GM23338 (cell line): ENCODE measurements at regions not wholly inside any gene's neighbourhood (a gene's known extent, or its start where the extent isn't known, plus 50 kb on each side); places are given as distances from the start of the nearest gene placed in this dataset.

Source experiments
- ATAC-seq: fragments of 200-7000 bp; cut with Tn5 transposase; 3 replicates; pipeline ENCODE4 v1.9.1; 2020
- DNase-seq: peaks from one replicate; pipeline ENCODE4 v3.0.0-alpha.2; 2015; ENCODE audit warnings: low spot score
- H2AFZ ChIP-seq: fragments of 200-600 bp; sonication (generic); 2 replicates; pipeline ENCODE4 v1.8.0; 2016; ENCODE audit warnings: antibody characterized with exemption, mild to moderate bottlenecking, moderate library complexity
- H3F3A ChIP-seq: fragments of 200-600 bp; sonication (generic); replicated peaks from 2 replicates; pipeline ENCODE4 v1.8.0; 2017; ENCODE audit warnings: antibody characterized with exemption, mixed run types, low read depth
- H3K27ac ChIP-seq: fragments of 200-600 bp; sonication (generic); 2 replicates; pipeline ENCODE4 v1.6.1; 2016; ENCODE audit warnings: low read depth
- H3K27me3 ChIP-seq: fragments of 200-600 bp; sonication (generic); 2 replicates; pipeline ENCODE4 v1.8.0; 2016; ENCODE audit warnings: mild to moderate bottlenecking, mixed run types, moderate library complexity; ENCODE audit not compliant: insufficient read depth
- H3K36me3 ChIP-seq: fragments of 200-600 bp; sonication (generic); 2 replicates; pipeline ENCODE4 v1.8.0; 2016; ENCODE audit warnings: mild to moderate bottlenecking; ENCODE audit not compliant: insufficient read depth
- H3K4me1 ChIP-seq: fragments of 200-600 bp; sonication (generic); 2 replicates; pipeline ENCODE4 v1.8.0; 2016; ENCODE audit warnings: mild to moderate bottlenecking, moderate library complexity; ENCODE audit not compliant: insufficient read depth
- H3K4me2 ChIP-seq: fragments of 200-600 bp; sonication (generic); 2 replicates; pipeline ENCODE4 v1.7.1; 2017; ENCODE audit warnings: mixed run types
- H3K4me3 ChIP-seq: fragments of 200-600 bp; sonication (generic); 2 replicates; pipeline ENCODE4 v1.6.1; 2016; ENCODE audit warnings: mixed run types
- H3K79me2 ChIP-seq: fragments of 200-600 bp; sonication (generic); replicated peaks from 2 replicates; pipeline ENCODE4 v1.8.0; 2017; ENCODE audit warnings: mild to moderate bottlenecking; ENCODE audit not compliant: insufficient read depth
- H3K9me2 ChIP-seq: fragments of 200-600 bp; sonication (generic); 2 replicates; pipeline ENCODE4 v1.8.0; 2017; ENCODE audit not compliant: insufficient read depth
- H4K20me1 ChIP-seq: fragments of 200-600 bp; sonication (generic); replicated peaks from 2 replicates; pipeline ENCODE4 v1.8.0; 2017; ENCODE audit warnings: mild to moderate bottlenecking; ENCODE audit not compliant: insufficient read depth
- H3K27ac Mint-ChIP-seq: 2 replicates; pipeline ENCODE4 v1.8.0; 2020; ENCODE audit warnings: inconsistent platforms, mild to moderate bottlenecking, moderate library complexity, mixed read lengths
- H3K27me3 Mint-ChIP-seq: 3 replicates; pipeline ENCODE4 v1.8.0; 2022; ENCODE audit warnings: low read depth, mild to moderate bottlenecking, moderate library complexity, mixed read lengths, inconsistent platforms; ENCODE audit not compliant: insufficient read depth, poor library complexity
- H3K36me3 Mint-ChIP-seq: 3 replicates; pipeline ENCODE4 v1.8.0; 2021; ENCODE audit warnings: low read depth, mild to moderate bottlenecking, inconsistent platforms, moderate library complexity, mixed read lengths
- H3K4me1 Mint-ChIP-seq: 3 replicates; pipeline ENCODE4 v1.8.0; 2020; ENCODE audit warnings: mild to moderate bottlenecking, inconsistent platforms, mixed read lengths
- H3K4me3 Mint-ChIP-seq: 3 replicates; pipeline ENCODE4 v1.8.0; 2021; ENCODE audit warnings: moderate library complexity, mild to moderate bottlenecking, inconsistent platforms, mixed read lengths
- H3K9me3 Mint-ChIP-seq: 3 replicates; pipeline ENCODE4 v1.8.0; 2020; ENCODE audit warnings: moderate library complexity, mild to moderate bottlenecking, inconsistent platforms, mixed read lengths
- CTCF ChIP-seq, 2 experiments: fragments of 200-600 bp in 1 of 2; sonication (generic) in 1 of 2; conservative IDR thresholded peaks; 2 replicates each; pipeline versions ENCODE4 v1.5.1 to v1.6.1; 2016 to 2017; ENCODE audit warnings: antibody characterized with exemption in 2 of 2, low read depth in 2 of 2, mild to moderate bottlenecking in 2 of 2, moderate library complexity in 1 of 2
- EZH2phosphoT487 ChIP-seq: fragments of 200-600 bp; sonication (generic); IDR thresholded peaks from one replicate; pipeline ENCODE4 v1.8.1; 2018; ENCODE audit warnings: antibody characterized with exemption; ENCODE audit not compliant: unreplicated experiment
- JUNB ChIP-seq: IDR thresholded peaks from one replicate; pipeline ENCODE4 v1.6.1; 2016; ENCODE audit warnings: antibody characterized with exemption; ENCODE audit not compliant: unreplicated experiment
- NANOG ChIP-seq: IDR thresholded peaks from 2 replicates; pipeline ENCODE4 v1.6.1; 2016; ENCODE audit warnings: antibody characterized with exemption, borderline replicate concordance
- POLR2AphosphoS5 ChIP-seq: IDR thresholded peaks from 2 replicates; pipeline ENCODE4 v1.6.1; 2016; ENCODE audit warnings: antibody characterized with exemption, low read depth
- ZNF114 ChIP-seq: fragments of 250-450 bp; sonication (Bioruptor Pico); IDR thresholded peaks from 2 replicates; pipeline ENCODE4 v1.5.0; 2020; ENCODE audit warnings: mild to moderate bottlenecking, moderate library complexity
- ZNF331 ChIP-seq: fragments of 250-450 bp; sonication (Bioruptor Pico); IDR thresholded peaks from 2 replicates; pipeline ENCODE4 v1.5.0; 2020; ENCODE audit warnings: low read depth, mild to moderate bottlenecking, moderate library complexity
- TF ChIP-seq, protein P1 (sequence below): fragments of 250-450 bp; sonication (Bioruptor Pico); IDR thresholded peaks from 2 replicates; pipeline ENCODE4 v1.5.0; 2020; ENCODE audit warnings: mild to moderate bottlenecking, moderate library complexity
- TF ChIP-seq, protein P2 (sequence below): IDR thresholded peaks from 2 replicates; pipeline ENCODE4 v1.6.1; 2016; ENCODE audit warnings: antibody characterized with exemption

- H3K27ac ChIP-seq: no peak overlapping the region
- H4K20me1 ChIP-seq: no peaks in the 10 kb centered on the region
- H3K27ac Mint-ChIP-seq: no peak overlapping the region
- no peaks in the 10 kb centered on the region for H3K79me2 ChIP-seq
- no peak overlapping the region for H3K4me2 ChIP-seq
- H3K27me3 ChIP-seq: no peaks in the 10 kb centered on the region
- no peaks in the 10 kb centered on the region for H3K27me3 Mint-ChIP-seq
- no peaks in the 10 kb centered on the region for H3K9me3 Mint-ChIP-seq
- no peaks in the 10 kb centered on the region for H3K4me1 Mint-ChIP-seq
- H3K9me2 ChIP-seq: no peaks in the 10 kb centered on the region
- DNase-seq: no peak
- no peaks in the 10 kb centered on the region for H3K36me3 ChIP-seq
- H3K4me3 Mint-ChIP-seq: no peak overlapping the region
- H3K4me1 ChIP-seq: no peaks in the 10 kb centered on the region
- H3K4me3 ChIP-seq: no peak overlapping the region
- H2AFZ ChIP-seq: no peak overlapping the region
- no peaks in the 10 kb centered on the region for H3K36me3 Mint-ChIP-seq
- TF ChIP-seq EZH2phosphoT487 (no peak), POLR2AphosphoS5 (no peak), JUNB (no peak), CTCF (conservative IDR thresholded peaks at IDR 0.05; ENCODE audit: low read depth in 2 of 2) (no peak), ZNF114 (no peak), ZNF331 (CRISPR knock-in tag) (no peak), NANOG (no peak)
- TF ChIP-seq, protein P1, sequence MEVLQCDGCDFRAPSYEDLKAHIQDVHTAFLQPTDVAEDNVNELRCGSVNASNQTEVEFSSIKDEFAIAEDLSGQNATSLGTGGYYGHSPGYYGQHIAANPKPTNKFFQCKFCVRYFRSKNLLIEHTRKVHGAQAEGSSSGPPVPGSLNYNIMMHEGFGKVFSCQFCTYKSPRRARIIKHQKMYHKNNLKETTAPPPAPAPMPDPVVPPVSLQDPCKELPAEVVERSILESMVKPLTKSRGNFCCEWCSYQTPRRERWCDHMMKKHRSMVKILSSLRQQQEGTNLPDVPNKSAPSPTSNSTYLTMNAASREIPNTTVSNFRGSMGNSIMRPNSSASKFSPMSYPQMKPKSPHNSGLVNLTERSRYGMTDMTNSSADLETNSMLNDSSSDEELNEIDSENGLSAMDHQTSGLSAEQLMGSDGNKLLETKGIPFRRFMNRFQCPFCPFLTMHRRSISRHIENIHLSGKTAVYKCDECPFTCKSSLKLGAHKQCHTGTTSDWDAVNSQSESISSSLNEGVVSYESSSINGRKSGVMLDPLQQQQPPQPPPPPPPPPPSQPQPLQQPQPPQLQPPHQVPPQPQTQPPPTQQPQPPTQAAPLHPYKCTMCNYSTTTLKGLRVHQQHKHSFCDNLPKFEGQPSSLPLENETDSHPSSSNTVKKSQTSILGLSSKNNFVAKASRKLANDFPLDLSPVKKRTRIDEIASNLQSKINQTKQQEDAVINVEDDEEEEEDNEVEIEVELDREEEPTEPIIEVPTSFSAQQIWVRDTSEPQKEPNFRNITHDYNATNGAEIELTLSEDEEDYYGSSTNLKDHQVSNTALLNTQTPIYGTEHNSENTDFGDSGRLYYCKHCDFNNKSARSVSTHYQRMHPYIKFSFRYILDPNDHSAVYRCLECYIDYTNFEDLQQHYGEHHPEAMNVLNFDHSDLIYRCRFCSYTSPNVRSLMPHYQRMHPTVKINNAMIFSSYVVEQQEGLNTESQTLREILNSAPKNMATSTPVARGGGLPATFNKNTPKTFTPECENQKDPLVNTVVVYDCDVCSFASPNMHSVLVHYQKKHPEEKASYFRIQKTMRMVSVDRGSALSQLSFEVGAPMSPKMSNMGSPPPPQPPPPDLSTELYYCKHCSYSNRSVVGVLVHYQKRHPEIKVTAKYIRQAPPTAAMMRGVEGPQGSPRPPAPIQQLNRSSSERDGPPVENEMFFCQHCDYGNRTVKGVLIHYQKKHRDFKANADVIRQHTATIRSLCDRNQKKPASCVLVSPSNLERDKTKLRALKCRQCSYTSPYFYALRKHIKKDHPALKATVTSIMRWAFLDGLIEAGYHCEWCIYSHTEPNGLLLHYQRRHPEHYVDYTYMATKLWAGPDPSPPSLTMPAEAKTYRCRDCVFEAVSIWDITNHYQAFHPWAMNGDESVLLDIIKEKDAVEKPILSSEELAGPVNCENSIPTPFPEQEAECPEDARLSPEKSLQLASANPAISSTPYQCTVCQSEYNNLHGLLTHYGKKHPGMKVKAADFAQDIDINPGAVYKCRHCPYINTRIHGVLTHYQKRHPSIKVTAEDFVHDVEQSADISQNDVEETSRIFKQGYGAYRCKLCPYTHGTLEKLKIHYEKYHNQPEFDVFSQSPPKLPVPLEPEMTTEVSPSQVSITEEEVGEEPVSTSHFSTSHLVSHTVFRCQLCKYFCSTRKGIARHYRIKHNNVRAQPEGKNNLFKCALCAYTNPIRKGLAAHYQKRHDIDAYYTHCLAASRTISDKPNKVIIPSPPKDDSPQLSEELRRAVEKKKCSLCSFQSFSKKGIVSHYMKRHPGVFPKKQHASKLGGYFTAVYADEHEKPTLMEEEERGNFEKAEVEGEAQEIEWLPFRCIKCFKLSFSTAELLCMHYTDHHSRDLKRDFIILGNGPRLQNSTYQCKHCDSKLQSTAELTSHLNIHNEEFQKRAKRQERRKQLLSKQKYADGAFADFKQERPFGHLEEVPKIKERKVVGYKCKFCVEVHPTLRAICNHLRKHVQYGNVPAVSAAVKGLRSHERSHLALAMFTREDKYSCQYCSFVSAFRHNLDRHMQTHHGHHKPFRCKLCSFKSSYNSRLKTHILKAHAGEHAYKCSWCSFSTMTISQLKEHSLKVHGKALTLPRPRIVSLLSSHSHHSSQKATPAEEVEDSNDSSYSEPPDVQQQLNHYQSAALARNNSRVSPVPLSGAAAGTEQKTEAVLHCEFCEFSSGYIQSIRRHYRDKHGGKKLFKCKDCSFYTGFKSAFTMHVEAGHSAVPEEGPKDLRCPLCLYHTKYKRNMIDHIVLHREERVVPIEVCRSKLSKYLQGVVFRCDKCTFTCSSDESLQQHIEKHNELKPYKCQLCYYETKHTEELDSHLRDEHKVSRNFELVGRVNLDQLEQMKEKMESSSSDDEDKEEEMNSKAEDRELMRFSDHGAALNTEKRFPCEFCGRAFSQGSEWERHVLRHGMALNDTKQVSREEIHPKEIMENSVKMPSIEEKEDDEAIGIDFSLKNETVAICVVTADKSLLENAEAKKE (CRISPR knock-in tag): no peak
- TF ChIP-seq, protein P2, sequence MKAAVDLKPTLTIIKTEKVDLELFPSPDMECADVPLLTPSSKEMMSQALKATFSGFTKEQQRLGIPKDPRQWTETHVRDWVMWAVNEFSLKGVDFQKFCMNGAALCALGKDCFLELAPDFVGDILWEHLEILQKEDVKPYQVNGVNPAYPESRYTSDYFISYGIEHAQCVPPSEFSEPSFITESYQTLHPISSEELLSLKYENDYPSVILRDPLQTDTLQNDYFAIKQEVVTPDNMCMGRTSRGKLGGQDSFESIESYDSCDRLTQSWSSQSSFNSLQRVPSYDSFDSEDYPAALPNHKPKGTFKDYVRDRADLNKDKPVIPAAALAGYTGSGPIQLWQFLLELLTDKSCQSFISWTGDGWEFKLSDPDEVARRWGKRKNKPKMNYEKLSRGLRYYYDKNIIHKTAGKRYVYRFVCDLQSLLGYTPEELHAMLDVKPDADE: no peak
- no peaks in the 10 kb centered on the region for H3F3A ChIP-seq
- ATAC-seq: no peak
These were observed 84.9 kb upstream of the HTR1B start for GRCh38 chr6:77548190-77548589.
